H1 (cell line): ENCODE measurements at regions not wholly inside any gene's neighbourhood (a gene's known extent, or its start where the extent isn't known, plus 50 kb on each side); places are given as distances from the start of the nearest gene placed in this dataset.

Source experiments
- CREB1 ChIP-seq: IDR thresholded peaks from 2 replicates; pipeline ENCODE4 v1.6.1; 2012; ENCODE audit warnings: inconsistent platforms
- GTF2F1 ChIP-seq: IDR thresholded peaks from 2 replicates; pipeline ENCODE4 v1.6.1; 2012; ENCODE audit warnings: low read depth, low read length, improper control_type of control experiment, borderline replicate concordance
- YY1 ChIP-seq: IDR thresholded peaks from 2 replicates; pipeline ENCODE4 v1.6.1; 2011; ENCODE audit warnings: low read depth, mild to moderate bottlenecking, low read length

- TF ChIP-seq YY1 (no peak), CREB1 (no peak), GTF2F1 (no peak)
These were observed 283.7 kb upstream of the NT5E start (continued) for GRCh38 chr6:85166114-85166741.
